ENCODE measurements at regions not wholly inside any gene's neighbourhood (a gene's known extent, or its start where the extent isn't known, plus 50 kb on each side); places are given as distances from the start of the nearest gene placed in this dataset.

- TF ChIP-seq MYC (IDR thresholded peaks at IDR 0.05; ENCODE audit: low read depth, low read length) (no peak), POLR2A (IDR thresholded peaks at IDR 0.05; ENCODE audit: extremely low read depth, insufficient read length) (no peak), CTCF (IDR thresholded peaks at IDR 0.05; ENCODE audit: low read depth, low read length) (no peak), MAX (IDR thresholded peaks at IDR 0.05; ENCODE audit: low read depth, low read length) (no peak)
- no peak for DNase-seq (ENCODE audit: low read depth)
- H3K4me3 ChIP-seq (ENCODE audit: low read depth, low read length): no peak overlapping the region
Observed at GRCh38 chrX:6734844-6735634, 200.1 kb upstream of the VCX3A start.

GRCh38 chrX:6732101-6732500, 197.2 kb upstream of the VCX3A start:
- TF ChIP-seq MYC (IDR thresholded peaks at IDR 0.05; ENCODE audit: low read depth, low read length) (no peak), MAX (IDR thresholded peaks at IDR 0.05; ENCODE audit: low read depth, low read length) (no peak), CTCF (IDR thresholded peaks at IDR 0.05; ENCODE audit: low read depth, low read length) (no peak), POLR2A (IDR thresholded peaks at IDR 0.05; ENCODE audit: extremely low read depth, insufficient read length) (no peak)
- no peak for DNase-seq (ENCODE audit: low read depth)
- H3K4me3 ChIP-seq (ENCODE audit: low read depth, low read length): no peak overlapping the region

GRCh38 chrX:6729626-6730025, 194.7 kb upstream of the VCX3A start:
- no peak overlapping the region for H3K4me3 ChIP-seq (ENCODE audit: low read depth, low read length)
- TF ChIP-seq CTCF (IDR thresholded peaks at IDR 0.05; ENCODE audit: low read depth, low read length): no peak
- no peak for TF ChIP-seq MAX (IDR thresholded peaks at IDR 0.05; ENCODE audit: low read depth, low read length)
- no peak for TF ChIP-seq MYC (IDR thresholded peaks at IDR 0.05; ENCODE audit: low read depth, low read length)
- TF ChIP-seq POLR2A (IDR thresholded peaks at IDR 0.05; ENCODE audit: extremely low read depth, insufficient read length): no peak
- no peak for DNase-seq (ENCODE audit: low read depth)

- no peak for DNase-seq (ENCODE audit: low read depth)
- TF ChIP-seq MYC (IDR thresholded peaks at IDR 0.05; ENCODE audit: low read depth, low read length) (no peak), POLR2A (IDR thresholded peaks at IDR 0.05; ENCODE audit: extremely low read depth, insufficient read length) (no peak), MAX (IDR thresholded peaks at IDR 0.05; ENCODE audit: low read depth, low read length) (no peak), CTCF (IDR thresholded peaks at IDR 0.05; ENCODE audit: low read depth, low read length) (no peak)
- no peak overlapping the region for H3K4me3 ChIP-seq (ENCODE audit: low read depth, low read length)
Observed at GRCh38 chrX:6718766-6719165, 183.8 kb upstream of the VCX3A start.

- DNase-seq (ENCODE audit: low read depth): no peak
- TF ChIP-seq CTCF (IDR thresholded peaks at IDR 0.05; ENCODE audit: low read depth, low read length) (no peak), MAX (IDR thresholded peaks at IDR 0.05; ENCODE audit: low read depth, low read length) (no peak), MYC (IDR thresholded peaks at IDR 0.05; ENCODE audit: low read depth, low read length) (no peak), POLR2A (IDR thresholded peaks at IDR 0.05; ENCODE audit: extremely low read depth, insufficient read length) (no peak)
- no peak overlapping the region for H3K4me3 ChIP-seq (ENCODE audit: low read depth, low read length)
Observed at GRCh38 chrX:6708676-6709380, 173.9 kb upstream of the VCX3A start.

Measured in NB4 (cell line).